ENCODE measurements at regions not wholly inside any gene's neighbourhood (a gene's known extent, or its start where the extent isn't known, plus 50 kb on each side); places are given as distances from the start of the nearest gene placed in this dataset.

DNA sequence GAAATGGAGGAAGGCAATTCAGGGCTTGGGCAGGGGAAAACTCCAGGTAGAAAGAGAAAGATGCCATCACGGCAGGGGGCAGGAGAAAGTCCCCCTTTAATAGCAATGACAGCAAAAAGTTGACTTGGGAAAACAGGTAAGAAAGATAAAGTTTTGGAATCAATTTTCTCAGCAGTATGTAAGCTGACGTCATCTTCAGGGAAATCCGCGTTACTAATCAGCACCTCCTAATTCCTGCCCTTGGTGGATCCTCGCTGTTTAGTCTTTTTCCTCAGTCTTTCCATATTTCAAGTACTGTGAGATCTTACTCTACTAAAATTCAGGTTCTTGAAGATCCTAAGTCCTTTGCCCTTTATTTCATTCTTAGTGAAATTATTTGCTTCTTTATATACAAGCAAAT, 233.0 kb downstream of the MREG start:
- no peak overlapping the region for H3K4me2 ChIP-seq (ENCODE audit: low read length)
- no peaks in the 10 kb centered on the region for H4K20me1 ChIP-seq (ENCODE audit: control insufficient read depth, insufficient read depth, low read depth, low read length)
- no peaks in the 10 kb centered on the region for H3K79me2 ChIP-seq (ENCODE audit: control insufficient read depth, low read length)
- H3K27me3 ChIP-seq (ENCODE audit: control insufficient read depth, low read length), result no peaks in the 10 kb centered on the region
- H3K9me2 ChIP-seq (replicated peaks; ENCODE audit: control insufficient read depth, low read length), result no peaks in the 10 kb centered on the region
- H3F3A ChIP-seq (ENCODE audit: control insufficient read depth, insufficient read depth), result no peaks in the 10 kb centered on the region
- no peaks in the 10 kb centered on the region for H3K9me3 ChIP-seq (ENCODE audit: control insufficient read depth, insufficient read depth, low read length)
- H3K27ac ChIP-seq (ENCODE audit: low read depth, low read length), result no peak overlapping the region
- H3K36me3 ChIP-seq (ENCODE audit: control insufficient read depth, low read length), result no peaks in the 10 kb centered on the region
- TF ChIP-seq, protein P1, sequence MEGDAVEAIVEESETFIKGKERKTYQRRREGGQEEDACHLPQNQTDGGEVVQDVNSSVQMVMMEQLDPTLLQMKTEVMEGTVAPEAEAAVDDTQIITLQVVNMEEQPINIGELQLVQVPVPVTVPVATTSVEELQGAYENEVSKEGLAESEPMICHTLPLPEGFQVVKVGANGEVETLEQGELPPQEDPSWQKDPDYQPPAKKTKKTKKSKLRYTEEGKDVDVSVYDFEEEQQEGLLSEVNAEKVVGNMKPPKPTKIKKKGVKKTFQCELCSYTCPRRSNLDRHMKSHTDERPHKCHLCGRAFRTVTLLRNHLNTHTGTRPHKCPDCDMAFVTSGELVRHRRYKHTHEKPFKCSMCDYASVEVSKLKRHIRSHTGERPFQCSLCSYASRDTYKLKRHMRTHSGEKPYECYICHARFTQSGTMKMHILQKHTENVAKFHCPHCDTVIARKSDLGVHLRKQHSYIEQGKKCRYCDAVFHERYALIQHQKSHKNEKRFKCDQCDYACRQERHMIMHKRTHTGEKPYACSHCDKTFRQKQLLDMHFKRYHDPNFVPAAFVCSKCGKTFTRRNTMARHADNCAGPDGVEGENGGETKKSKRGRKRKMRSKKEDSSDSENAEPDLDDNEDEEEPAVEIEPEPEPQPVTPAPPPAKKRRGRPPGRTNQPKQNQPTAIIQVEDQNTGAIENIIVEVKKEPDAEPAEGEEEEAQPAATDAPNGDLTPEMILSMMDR (IDR thresholded peaks at IDR 0.05; ENCODE audit: low read depth, low read length, poor library complexity, severe bottlenecking), result no peak
- H3K4me1 ChIP-seq (ENCODE audit: control insufficient read depth, low read length), result no peaks in the 10 kb centered on the region
- H3K4me3 ChIP-seq (ENCODE audit: low read length), result no peak overlapping the region

DNA sequence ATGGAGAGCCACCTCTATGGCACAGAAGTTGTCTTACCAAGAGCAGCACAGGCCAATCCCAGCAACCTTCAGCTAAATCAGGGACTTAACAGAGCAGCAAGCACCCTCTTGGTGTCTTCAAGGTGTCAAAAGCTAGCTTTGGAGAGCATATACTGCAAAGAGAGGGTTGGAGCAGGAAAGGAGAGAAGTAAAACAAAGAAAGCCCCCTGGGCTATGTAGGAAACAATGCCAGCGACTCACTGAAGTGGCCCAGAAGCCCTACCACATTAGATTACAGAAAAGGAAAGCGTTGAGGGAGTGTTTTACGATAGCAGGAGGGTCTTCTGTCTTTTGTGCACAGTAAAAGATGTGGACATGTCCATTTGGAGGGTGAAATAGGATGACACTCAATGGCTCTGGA, 233.4 kb downstream of the MREG start:
- TF ChIP-seq EZH2phosphoT487 (IDR thresholded peaks at IDR 0.05; ENCODE audit: borderline replicate concordance, low read length), result no peak
- TF ChIP-seq, protein P1 (IDR thresholded peaks at IDR 0.05; ENCODE audit: low read depth, low read length, poor library complexity, severe bottlenecking), result no peak
- Histone ChIP-seq H3K27me3 (ENCODE audit: control insufficient read depth, low read length) (no peaks in the 10 kb centered on the region), H3K4me1 (ENCODE audit: control insufficient read depth, low read length) (no peaks in the 10 kb centered on the region), H3K9me3 (ENCODE audit: control insufficient read depth, insufficient read depth, low read length) (no peaks in the 10 kb centered on the region), H3K4me3 (ENCODE audit: low read length) (no peak overlapping the region), H3F3A (ENCODE audit: control insufficient read depth, insufficient read depth) (no peaks in the 10 kb centered on the region), H3K36me3 (ENCODE audit: control insufficient read depth, low read length) (no peaks in the 10 kb centered on the region), H3K4me2 (ENCODE audit: low read length) (no peak overlapping the region), H3K27ac (ENCODE audit: low read depth, low read length) (no peak overlapping the region), H3K79me2 (ENCODE audit: control insufficient read depth, low read length) (no peaks in the 10 kb centered on the region), H4K20me1 (ENCODE audit: control insufficient read depth, insufficient read depth, low read depth, low read length) (no peaks in the 10 kb centered on the region), H3K9me2 (replicated peaks; ENCODE audit: control insufficient read depth, low read length) (no peaks in the 10 kb centered on the region)

DNA sequence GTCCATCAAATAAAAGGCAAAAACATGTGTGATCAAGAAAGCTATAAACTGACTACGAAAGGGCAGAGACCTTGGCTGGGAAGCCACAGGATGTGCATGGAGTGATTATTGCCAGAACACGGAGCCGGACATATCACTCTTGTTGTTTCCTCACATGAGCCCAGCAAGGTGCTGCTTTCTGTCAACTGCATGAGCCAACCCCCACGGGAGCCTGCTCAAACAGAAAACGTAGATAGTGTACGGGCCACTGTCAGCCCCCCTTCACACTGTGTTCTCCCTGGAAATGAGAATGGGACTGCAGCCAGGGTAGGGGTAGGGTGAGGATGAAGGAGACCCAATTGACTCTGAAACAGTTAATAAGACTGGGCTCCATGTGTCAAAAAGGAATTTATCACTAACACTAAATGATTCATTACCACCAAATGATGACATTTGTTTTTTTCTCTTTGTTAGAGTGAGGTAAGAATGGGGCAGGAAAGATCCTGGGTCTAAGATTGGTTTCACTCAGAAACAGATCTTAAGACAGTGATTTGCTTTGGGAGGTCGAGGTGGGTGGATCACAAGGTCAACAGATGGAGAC, 235.8 kb downstream of the MREG start:
- Histone ChIP-seq H3K27ac (ENCODE audit: low read depth, low read length) (no peak overlapping the region), H3K4me1 (ENCODE audit: control insufficient read depth, low read length) (no peaks in the 10 kb centered on the region), H4K20me1 (ENCODE audit: control insufficient read depth, insufficient read depth, low read depth, low read length) (no peaks in the 10 kb centered on the region), H3K27me3 (ENCODE audit: control insufficient read depth, low read length) (no peaks in the 10 kb centered on the region), H3K4me2 (ENCODE audit: low read length) (no peak overlapping the region), H3K9me2 (replicated peaks; ENCODE audit: control insufficient read depth, low read length) (no peaks in the 10 kb centered on the region), H3K9me3 (ENCODE audit: control insufficient read depth, insufficient read depth, low read length) (no peaks in the 10 kb centered on the region), H3K4me3 (ENCODE audit: low read length) (no peak overlapping the region), H3K79me2 (ENCODE audit: control insufficient read depth, low read length) (no peaks in the 10 kb centered on the region), H3F3A (ENCODE audit: control insufficient read depth, insufficient read depth) (no peaks in the 10 kb centered on the region), H3K36me3 (ENCODE audit: control insufficient read depth, low read length) (no peaks in the 10 kb centered on the region)
- TF ChIP-seq, protein P1 (IDR thresholded peaks at IDR 0.05; ENCODE audit: low read depth, low read length, poor library complexity, severe bottlenecking), result no peak
- TF ChIP-seq EZH2phosphoT487 (IDR thresholded peaks at IDR 0.05; ENCODE audit: borderline replicate concordance, low read length), result no peak

Measured in DOHH2 (cell line).